ENCODE measurements at regions not wholly inside any gene's neighbourhood (a gene's known extent, or its start where the extent isn't known, plus 50 kb on each side); places are given as distances from the start of the nearest gene placed in this dataset.
"Not testable (repeated sequence)": the region's sequence is repeated elsewhere in the genome, so short reads cannot be mapped to it uniquely, and the experiment has no call there.

DNA sequence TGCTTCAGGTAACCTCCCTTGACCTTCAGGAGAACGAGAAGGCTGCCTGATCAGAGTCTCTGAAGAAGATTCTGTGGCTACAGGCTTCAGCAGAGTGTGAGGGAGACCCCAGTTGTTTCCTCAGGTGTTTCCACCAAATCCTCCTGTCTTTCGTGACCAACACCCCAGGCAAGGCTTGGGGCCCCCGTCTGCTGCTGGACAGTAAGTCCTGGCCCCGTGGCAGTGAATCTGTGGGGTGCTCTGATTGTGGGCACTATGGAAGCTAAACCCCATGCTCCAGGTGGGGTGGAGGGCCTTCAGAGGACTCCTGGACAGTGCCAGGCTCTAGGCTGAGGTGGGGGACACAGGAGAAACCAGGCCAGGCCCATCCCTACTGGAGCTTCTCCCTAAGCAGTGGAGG is 3083.7 kb downstream of the RPIA start:
- H3K27ac ChIP-seq, result not testable (repeated sequence)

GRCh38 chr2:91780324-91780723 is 3088.9 kb downstream of the RPIA start:
- not testable (repeated sequence) for H3K27ac ChIP-seq

GRCh38 chr2:91809391-91809790 is 3061.8 kb upstream of the TEKT4 start:
- not testable (repeated sequence) for H3K27ac ChIP-seq

- TF ChIP-seq ZFX (IDR thresholded peaks at IDR 0.05), result no peak
- TF ChIP-seq, protein P1, sequence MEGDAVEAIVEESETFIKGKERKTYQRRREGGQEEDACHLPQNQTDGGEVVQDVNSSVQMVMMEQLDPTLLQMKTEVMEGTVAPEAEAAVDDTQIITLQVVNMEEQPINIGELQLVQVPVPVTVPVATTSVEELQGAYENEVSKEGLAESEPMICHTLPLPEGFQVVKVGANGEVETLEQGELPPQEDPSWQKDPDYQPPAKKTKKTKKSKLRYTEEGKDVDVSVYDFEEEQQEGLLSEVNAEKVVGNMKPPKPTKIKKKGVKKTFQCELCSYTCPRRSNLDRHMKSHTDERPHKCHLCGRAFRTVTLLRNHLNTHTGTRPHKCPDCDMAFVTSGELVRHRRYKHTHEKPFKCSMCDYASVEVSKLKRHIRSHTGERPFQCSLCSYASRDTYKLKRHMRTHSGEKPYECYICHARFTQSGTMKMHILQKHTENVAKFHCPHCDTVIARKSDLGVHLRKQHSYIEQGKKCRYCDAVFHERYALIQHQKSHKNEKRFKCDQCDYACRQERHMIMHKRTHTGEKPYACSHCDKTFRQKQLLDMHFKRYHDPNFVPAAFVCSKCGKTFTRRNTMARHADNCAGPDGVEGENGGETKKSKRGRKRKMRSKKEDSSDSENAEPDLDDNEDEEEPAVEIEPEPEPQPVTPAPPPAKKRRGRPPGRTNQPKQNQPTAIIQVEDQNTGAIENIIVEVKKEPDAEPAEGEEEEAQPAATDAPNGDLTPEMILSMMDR (conservative IDR thresholded peaks at IDR 0.05), result no peak
- no peak overlapping the region for H3K27ac ChIP-seq
Measured at GRCh38 chr2:91839904-91840868, 3031.0 kb upstream of the TEKT4 start.

- H3K27ac ChIP-seq, result not testable (repeated sequence)
Measured at GRCh38 chr2:91842264-91842663, 3029.0 kb upstream of the TEKT4 start.

- H3K27ac ChIP-seq, result not testable (repeated sequence)
Measured at GRCh38 chr2:91842913-91843312, 3028.3 kb upstream of the TEKT4 start.

DNA sequence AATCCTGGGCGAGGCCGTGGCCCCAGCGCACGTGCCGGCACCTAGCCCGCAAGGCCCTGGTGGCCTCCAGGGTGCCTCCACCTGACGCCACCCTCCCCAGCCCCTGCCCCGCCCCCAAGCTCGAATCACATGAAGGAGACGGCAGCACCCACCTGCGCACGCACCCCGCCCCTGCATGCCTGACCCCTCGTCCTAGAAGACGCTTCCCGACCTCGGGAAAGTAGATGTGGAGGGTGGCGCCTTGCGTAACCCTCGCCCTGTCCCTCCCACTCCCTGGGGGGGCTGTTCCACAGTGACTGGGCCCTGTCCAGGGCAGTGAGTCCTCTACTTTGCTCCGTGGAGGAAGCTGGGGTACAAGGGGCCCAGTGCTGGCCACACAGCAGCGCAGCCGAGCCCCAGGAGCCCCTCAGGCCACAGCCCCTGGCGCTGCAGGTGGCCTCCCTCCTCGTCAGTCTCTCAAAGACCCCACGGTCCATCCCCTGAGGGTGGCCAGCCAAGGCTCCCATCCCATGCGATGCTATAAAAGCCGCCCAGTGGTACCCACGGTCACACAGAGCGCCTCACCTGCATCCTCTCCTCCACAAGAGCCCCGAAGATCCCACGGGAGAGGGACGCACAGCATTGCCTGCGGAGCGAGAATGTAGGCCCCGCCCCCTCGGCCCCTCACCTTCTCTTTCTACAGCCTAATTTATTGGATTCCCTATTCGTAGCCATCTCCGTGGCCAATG is 3027.3 kb upstream of the TEKT4 start:
- not testable (repeated sequence) for H3K27ac ChIP-seq

- H3K27ac ChIP-seq, result not testable (repeated sequence)
Measured at GRCh38 chr2:91844451-91844825, 3026.8 kb upstream of the TEKT4 start.

DNA sequence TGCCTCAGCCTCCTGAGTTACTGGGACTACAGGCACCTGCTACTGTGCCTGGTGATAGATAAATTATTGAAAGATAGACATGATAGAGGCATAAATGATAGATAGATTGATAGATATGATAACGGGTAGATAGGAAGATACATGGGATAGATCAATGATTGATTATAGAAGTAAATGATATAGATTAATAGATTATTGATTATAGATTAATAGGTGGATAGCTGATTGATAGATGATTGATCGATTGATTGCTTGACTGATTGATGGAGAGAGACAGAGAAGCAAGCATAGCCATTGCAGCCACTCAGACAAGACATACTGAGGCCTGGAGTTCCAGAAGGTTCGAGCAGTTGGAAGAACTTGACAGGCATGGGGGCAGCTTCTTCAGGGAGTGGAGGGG is 3024.8 kb upstream of the TEKT4 start:
- not testable (repeated sequence) for H3K27ac ChIP-seq

- H3K27ac ChIP-seq, result not testable (repeated sequence)
Measured at GRCh38 chr2:91851689-91852420, 3019.4 kb upstream of the TEKT4 start.

DNA sequence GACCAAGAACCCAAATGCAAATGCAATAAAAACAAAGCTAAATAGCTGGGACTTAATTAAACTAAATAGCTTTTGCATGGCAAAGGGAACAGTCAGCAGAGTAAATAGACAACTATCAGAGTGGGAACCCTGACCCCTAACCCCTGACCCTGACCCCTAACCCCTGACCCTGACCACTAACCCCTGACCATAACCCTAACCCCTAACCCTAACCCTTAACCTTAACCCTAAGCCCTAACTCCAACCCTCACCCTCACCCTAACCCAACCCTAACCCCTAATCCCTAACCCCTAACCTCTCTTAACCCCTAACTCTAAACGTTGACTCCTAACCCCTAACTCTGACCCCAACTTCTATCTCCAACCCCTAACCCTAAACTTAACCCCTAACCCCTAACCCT is 3014.3 kb upstream of the TEKT4 start:
- not testable (repeated sequence) for H3K27ac ChIP-seq

DNA sequence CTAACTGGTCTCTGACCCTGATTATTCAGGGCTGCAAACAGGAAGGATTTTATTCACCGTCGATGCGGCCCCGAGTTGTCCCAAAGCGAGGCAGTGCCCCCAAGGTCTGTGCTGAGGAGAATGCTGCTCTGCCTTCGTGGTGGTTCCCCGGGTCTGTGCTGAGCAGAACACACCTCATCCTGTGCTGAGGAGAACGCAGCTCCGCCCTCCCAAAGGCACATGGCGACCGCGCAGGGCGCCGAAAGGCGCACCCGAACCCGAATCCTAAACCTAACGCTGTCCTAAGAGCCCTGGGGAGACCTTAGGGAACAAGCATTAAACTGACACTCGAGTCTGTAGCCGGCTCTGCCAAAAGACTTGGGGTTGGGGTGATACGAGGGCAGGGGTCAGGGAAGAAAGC is 3013.5 kb upstream of the TEKT4 start:
- H3K27ac ChIP-seq, result not testable (repeated sequence)

DNA sequence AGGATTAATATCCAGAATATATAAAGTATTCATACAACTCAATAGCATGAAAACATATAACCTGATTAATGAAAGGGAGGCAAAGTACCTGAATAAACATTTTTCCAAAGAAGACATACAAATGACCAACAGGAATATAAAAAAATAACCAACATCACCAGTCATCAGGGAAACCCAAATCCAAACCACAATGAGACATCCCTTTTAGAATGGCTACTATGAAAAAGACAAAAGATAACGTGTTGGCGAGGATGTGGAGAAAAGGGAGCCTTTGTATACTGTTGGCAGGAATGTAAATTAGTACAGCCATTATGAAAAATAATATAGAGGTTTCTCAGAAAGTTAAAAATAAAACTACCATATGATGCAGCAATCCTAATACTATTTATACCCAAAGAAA is 2999.5 kb upstream of the TEKT4 start:
- H3K27ac ChIP-seq, result not testable (repeated sequence)

- H3K27ac ChIP-seq, result not testable (repeated sequence)
Measured at GRCh38 chr2:91873416-91873815, 2997.8 kb upstream of the TEKT4 start.

DNA sequence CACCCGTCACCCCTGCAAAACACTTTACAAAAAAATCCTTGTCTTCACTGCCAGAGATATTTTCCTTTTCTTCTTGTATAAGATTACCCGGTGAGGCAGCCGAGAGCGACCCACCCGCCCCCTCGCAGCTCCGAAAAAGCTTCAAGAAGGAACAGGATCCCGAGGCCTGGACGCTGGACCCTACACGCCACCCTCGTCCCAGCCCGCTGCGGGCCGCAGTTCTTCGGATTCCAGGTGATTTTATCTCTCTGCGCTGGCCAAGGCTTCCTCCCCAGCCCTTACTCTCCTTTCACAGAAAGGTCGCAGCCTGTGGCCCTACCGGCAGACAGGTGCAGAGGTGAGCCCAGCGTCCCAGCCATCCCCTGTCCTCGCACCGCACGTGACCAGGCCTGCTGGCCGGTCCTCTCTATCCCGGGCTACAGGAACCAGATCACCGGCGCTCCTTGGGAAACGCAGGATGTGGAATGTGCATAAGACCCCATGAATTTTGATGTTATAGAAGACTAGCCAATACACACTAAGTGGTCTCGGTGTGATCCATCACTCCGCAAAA is 2993.5 kb upstream of the TEKT4 start:
- not testable (repeated sequence) for H3K27ac ChIP-seq
